GM18858 (cell line): ENCODE measurements at regions not wholly inside any gene's neighbourhood (a gene's known extent, or its start where the extent isn't known, plus 50 kb on each side); places are given as distances from the start of the nearest gene placed in this dataset.
"Not testable (repeated sequence)": the region's sequence is repeated elsewhere in the genome, so short reads cannot be mapped to it uniquely, and the experiment has no call there.

Source experiments
- ATAC-seq: cut with Tn5 transposase; IDR thresholded peaks from one replicate; pipeline ENCODE4 v1.9.1; 2021; ENCODE audit not compliant: unreplicated experiment

DNA sequence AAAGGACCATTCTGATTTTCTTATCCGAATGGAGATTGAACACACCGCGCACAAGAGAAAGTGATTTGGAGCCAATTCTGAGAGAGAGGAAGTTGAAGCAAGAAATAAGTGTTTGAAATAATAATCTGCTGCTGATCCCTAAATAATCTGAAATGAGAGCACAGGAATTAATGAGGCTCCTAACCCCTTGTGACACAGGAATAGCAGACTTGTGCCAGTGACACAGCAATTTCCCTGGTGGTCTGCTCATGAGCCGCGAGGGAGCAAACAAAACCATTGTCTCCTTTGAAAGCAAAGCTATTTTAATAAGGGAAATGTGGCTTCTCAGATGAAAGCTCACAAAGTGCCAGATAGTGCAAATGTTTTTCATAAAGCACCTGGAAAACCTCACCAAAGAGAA, 936.1 kb upstream of the WWC1 start:
- no peak for ATAC-seq

DNA sequence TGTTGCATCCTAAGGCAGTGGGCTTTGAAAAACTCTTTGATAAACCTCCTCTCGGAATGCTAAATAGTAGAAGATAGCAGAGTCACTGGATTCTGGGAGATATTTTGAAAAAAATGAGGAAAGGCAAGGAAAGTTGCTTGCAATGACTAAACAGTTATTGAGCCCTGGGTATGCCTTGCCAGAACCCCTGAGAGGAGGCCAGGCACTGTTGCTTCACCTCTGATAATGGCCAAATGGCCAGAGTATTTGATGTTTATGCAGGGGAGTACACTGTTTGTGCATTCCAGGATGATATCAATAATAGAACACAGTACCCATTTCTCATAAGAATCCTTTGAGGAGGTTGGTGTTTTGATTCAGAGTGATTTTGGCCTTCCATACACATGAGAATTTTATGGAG, 935.1 kb upstream of the WWC1 start:
- ATAC-seq = no peak

DNA sequence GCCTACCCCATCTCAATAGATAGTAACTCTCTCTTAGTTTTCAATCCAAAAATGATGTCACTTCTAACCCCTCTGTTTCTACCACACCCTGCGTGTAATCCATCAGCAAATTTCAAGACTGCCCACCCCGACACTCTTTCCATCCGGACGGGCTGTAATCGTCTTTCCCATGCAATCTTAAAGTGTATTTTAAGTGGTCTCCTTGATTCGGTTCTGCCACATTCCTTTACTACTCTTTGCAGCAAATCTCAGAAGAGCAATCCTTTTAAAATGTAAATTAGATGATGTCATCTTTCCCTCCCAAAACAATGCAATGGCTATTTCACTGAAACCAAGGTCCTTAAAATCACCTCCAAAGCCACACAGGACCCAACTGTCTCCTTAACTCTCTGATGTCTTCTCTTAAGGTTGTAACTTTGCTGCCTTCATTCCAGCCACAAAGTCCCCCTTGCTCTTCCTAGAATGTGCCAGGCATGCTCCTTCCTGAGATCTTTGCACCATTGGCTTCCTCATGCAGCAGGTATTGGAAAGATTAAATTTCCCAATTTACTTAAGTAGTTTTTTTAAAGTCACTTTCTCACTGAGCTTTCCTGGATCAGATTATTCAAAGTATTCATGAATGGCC, 932.5 kb upstream of the WWC1 start:
- no peak for ATAC-seq

DNA sequence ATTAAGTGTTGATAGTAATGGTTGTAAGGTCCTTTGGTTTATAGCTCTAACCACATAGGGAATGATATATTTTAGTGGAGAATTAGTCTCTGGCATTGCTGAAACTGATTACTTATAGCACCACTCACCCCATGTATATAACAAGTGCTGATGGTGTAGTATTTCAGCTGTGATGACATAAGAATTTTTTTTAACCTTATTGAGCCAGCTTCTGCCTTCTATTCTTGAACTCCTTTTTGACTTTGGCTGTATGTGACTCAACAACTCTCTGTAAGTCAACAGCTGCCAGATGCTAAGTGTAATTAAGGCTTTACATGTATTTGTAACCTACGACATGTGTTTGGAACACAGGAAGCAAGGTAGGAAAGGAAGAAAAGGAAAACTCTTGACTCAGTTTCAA, 929.6 kb upstream of the WWC1 start:
- ATAC-seq = no peak

DNA sequence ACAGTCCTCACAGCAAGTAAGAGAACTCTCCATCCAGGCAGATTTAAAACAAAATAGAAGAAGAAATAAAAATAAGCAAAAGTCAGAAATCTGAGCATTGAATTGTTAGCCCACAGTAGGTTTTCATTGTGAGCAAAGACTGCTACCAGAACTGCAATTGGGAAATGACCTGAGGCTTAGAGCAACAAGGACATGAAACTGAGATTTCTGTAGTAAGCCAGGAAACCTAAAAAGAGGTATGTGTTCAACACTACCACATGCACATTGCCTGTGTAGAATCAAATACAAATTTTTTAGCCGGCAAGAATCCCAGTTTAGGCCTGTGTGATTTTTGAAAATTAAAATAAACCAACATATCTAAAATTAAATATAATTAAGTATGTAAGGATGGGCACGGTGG, 928.4 kb upstream of the WWC1 start:
- no peak for ATAC-seq

DNA sequence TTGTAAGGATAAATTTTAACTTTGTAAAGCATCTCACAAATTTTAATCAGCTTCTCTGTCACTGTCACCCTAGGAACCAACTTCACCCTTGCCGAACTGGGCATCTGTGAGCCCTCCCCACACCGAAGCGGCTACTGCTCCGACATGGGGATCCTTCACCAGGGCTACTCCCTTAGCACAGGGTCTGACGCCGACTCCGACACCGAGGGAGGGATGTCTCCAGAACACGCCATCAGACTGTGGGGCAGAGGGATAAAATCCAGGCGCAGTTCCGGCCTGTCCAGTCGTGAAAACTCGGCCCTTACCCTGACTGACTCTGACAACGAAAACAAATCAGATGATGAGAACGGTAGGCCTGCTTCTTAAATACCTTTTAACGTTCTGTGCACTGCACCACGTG, 916.3 kb upstream of the WWC1 start:
- ATAC-seq = no peak

DNA sequence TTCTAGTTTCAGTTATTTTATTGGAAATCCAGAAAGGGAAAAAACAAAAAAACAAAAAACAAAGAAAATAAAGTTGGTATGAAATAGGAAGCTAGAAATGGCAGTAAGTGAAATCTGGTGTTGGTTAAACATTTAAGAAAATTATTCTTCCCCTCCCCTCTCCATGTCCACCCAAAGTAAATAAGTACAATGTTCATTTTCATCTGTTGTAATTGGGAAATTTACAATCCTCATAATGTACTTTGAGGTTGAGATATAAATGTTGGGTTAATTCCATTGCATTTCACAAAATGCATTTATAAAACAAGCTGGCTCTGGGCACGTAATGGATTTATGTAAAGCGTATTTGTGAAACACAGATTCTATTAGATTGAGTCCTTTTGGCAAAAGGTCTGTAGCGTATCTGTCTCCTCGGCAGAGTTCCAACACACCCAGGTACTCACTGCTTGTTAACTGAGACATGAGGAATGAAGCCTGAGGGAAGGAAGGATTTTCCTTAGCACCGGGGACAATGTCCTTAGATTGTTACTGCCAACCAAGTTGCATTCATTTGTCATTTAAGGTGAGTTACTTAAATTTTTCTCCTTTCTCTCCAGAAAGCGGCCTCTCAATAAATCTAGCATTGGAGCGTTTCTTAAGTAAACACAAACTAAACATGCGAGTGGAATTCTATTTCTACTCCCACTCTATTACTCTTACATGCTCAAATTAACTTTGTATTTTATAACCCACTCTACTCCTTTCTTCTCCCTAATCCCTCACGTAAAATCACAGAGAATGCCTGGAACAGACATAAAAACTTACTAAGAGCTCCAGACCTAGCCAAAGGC, 912.3 kb upstream of the WWC1 start:
- ATAC-seq = no peak

DNA sequence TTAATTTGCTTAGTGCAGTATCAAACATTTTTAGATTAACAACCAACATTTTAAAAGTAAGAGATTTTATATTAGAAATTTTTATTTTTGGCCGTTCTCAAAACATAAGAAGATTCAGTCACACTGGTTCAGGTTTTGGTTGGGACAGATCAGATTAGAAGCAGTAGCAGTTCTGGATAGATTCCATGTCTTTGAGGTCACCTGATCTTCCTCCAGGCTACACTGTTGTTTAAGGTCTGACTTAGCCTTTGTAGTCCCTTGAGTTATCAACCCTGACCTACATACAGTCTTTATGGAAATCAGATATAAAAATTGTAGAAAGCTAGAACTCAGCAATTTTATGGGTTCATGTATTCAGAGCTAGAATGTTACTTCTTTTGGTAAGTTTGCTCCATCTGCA, 910.0 kb upstream of the WWC1 start:
- no peak for ATAC-seq

DNA sequence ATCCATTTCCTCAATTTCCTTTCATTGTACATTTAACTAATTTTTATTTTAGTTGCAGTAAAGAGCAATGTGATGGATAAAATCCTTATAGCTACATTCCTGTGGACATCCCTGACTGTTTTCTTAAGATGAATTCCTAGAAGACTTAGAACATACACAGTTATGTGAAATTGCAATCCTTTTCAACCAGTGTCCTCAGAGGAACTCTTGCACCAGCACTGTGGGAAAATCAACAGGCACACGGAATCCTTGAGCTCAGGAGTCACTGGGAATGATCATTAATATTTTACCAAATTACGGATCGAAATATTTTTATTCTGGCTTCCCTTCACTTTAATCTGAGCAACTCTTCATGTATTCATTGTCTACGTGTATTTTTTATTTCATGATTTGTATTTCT, 901.9 kb upstream of the WWC1 start:
- ATAC-seq = no peak

DNA sequence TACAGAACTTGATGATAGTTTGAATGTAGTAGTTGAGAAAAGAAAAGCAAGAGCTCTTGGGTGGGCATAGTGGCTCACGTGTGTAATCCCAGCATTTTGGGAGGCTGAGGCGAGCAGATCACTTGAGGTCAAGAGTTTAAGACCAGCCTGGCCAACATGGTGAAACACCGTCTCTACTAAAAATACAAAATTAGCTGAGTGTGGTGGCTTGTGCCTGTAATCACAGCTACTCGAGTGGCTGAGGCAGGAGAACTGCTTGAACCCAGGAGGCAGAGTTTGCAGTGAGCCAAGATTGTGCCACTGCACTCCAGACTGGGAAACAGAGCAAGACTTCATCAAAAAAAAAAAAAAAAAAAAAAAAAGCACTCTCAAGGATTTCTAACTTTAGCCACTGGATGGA, 900.2 kb upstream of the WWC1 start:
- not testable (repeated sequence) for ATAC-seq

DNA sequence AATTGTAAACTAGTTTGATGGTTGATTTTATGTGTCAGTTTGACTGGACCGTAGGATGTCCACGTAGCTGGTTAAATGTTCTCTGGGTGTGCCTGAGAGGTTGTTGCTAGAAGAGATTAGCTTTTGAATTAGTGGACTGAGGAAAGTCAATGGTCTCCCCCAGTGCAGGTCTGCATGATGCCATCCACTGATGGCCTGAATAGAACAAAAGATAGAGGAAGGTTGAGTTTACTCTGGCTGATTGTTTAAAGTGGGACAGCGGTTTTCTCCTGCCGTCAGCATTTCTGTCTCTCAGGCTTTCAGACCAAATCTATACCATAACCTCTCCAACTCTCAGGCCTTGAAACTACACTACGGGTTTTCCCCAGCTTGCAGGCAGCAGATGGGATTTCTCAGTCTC, 899.2 kb upstream of the WWC1 start:
- ATAC-seq = no peak

DNA sequence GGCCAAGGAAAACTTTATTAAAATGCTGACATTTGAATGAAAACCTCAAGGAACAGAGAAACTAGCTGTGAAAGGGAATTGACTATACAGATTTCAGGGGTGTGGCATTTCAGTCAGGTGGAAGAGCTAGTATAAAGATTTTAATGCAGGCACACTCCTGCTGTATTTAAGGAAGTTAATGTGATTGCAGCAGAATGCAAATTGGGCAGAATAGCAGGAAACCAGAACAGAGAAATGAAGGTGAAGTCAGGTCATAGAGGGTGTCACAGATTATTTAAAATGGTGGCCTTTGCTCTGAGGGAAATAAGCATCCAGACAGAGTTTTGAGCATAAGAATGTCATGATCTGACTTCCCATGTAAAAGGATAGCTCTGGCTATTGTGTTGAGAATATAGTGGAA, 898.1 kb upstream of the WWC1 start:
- no peak for ATAC-seq

DNA sequence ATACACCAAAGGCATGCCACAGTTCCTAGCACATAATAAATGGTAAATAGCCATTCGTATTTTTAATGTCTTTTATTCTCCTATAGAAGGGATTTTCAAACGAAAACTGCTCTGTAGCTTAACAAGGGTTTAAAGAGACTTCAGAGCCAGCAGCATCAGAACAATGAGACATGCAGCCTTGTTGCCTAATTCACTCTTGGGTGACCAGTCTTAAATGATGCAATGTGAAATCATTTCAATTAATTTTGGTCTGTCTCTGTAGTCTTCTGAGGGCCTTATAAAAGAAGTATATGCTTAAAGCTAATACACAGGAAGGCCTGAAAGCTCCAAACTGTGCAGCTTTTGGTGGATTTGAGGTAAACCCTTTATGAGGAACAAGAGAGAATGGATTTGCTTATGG, 888.8 kb upstream of the WWC1 start:
- ATAC-seq = no peak

DNA sequence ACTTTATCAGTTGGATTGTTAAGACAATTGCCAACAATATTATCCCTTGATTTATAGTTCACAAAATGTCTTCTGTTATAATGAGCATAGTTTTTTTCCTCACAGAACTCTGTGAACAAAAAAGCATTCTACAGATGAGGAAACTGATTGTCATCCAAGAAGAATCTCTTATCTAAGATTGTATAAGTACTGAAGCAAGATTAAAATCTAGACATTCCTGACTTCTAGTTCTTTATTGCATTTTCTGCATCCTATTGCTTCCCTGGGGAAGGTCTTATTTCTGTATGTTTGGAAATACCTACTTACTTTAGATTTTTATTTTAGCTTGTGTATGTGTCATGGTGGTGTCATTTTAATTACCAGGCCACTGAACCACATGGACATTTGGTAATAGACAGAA, 884.9 kb upstream of the WWC1 start:
- no peak for ATAC-seq

DNA sequence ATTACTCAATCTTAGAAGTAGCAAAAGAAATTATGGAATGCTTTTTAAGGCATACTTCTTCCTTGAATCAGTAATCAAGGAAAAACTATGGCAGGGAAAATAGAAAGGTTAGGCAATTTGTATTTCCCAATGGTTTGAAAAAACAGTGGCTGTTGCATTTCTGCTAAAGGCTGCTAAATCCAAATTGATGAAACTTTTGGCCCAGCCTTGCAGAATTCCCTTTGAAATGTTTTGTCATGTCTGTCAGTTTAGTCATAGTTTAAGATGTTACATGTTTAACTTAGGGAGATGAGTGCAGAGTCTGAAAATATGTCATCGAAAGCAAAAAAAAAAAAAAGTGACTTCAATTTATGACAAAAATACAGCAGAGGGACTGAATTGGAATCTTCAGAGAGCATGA, 878.9 kb upstream of the WWC1 start:
- ATAC-seq = no peak

DNA sequence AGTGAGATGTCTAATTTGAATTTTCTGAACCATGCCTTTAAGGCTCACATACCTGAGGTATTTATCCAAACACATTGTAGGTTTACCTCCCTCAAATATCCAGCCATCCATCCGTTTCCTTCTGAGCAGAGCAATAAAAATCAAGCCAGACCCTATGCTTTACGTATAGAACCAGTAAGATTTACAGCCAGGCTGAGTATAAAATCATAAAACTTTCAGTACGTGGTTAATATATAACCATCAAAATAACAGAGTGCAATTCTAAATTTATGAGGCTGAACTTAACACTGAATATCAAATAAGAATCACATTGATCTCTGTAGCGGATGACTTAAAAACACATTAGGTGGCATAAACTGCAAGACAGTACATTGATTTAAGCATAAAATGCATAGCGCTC, 877.9 kb upstream of the WWC1 start:
- no peak for ATAC-seq

DNA sequence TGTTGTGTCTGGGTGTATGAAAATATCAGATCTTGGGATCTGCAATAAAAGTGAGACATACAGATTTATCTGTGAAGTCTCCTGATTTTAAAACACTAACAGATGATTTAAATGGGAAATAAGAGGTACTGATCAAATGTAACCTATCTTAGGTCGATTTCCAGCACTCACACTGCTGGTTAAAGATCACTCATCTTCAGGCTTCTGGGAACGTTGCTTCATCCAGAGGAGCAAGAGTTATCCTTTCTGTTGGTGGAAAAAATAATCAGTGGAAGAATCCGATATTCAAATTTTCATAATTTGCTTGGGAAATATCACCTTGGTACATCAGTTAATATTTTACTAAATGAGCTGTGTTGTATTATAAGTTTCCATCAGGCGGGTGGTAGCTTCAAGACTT, 876.8 kb upstream of the WWC1 start:
- no peak for ATAC-seq

DNA sequence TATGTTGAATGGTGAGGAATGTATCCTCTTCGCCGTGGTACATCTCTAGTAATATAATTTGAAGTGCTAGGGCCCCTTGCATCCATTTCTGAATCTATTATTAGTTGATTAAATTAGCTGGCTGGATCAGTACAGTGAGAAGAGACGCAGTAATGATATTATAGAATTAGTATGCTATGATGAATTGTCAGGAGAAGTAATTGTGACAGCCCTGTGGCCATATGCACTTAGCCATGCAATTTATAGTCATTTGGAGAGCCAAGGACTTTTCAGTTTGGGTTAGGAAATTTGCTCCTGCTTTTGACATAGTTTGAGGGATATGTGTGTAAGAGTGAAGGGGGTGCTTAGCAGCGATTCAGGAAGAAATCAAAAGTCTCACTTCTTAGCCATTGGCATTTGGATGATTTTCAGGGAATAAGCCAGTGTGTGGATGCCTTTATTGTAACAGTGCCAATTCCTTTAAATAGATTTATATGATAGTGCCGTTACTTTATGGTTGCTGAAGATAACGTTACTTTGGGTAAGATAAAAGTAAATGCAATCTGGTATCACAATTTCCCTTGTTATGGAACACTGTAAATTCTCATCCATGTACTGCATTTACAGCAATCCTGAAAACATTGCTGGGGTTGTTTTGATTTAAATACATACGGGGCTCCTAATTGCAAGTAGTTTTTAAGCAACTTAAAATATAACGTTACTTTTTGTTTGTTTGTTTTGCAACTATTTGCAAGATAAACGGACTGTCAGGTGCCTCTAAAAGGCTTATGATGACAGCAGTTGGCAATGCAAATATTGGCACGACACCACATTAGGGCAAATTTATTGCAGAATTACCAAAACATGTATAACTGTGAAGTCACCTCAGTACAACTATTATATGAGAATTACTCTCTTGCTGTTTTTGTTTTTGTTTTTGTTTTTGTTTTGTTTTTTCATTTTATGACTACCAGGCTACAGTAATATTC, 875.4 kb upstream of the WWC1 start:
- no peak for ATAC-seq

DNA sequence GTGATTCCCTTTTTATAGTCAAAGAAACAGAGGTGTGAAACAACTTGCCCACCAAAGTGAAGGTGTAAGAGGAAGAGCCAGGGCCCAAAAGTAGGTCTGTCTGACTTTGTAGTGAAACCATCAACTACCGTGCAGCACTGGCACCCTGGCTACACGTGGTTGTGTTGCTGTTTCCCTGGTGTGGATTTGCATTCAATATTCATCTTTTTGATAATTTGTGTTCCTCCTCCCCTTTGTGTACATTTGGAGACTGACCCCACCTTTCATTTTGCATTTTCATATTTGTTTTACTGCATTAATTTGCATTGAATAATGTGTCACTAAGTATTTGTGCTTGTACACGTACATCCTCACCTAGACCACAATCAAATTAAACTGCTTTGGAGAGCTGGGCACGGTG, 873.8 kb upstream of the WWC1 start:
- ATAC-seq = no peak

DNA sequence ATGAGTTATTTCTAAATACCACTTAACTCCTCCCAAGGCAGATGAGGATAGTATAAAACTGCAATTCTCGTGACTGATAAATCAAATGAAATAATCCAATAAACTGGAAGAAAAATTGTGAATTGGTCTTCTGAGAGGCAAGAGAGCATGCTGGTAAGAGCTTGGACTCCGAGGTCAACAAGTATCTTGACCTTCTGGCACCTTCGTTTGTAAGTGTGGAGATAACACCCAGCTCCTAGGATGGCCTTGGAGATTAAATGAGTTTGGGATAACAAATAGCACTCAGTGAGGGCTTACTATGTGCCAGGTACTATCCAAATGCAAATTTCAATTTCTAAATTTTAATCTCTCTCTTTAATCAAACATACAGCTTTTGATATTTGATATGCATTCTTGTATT, 866.3 kb upstream of the WWC1 start:
- no peak for ATAC-seq

DNA sequence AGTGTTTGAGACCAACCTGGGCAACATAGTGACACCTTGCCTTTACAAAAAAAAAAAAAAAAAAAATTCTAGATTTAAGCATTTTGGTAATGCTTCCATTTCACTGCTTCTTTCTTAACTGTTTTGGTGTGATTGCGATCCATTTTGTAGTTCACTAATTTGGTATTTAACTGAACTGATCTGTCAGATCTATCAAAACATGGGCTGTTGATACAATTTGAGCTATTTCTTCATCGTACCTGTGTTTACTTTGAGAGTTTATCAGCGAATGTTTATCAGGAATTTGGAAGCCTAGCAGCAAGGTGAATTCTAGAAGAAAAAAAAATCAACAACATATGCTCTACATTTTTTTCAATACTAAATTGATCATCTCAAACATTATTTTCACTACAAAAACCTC, 864.9 kb upstream of the WWC1 start:
- no peak for ATAC-seq

DNA sequence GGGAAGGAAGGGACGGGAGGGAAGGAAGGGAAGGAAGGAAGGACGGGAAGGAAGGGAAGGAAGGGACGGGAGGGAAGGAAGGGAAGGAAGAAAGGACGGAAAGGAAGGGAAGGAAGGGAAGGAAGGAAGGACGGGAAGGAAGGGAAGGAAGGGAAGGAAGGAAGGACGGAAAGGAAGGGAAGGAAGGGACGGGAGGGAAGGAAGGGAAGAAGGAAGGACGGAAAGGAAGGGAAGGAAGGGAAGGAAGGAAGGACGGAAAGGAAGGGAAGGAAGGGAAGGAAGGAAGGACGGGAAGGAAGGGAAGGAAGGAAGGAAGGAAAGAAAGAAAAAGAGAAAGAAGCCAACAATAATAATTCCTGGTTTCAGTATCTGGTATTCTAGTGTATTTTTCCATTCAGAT, 863.8 kb upstream of the WWC1 start:
- not testable (repeated sequence) for ATAC-seq
